GM12878 (cell line): ENCODE measurements at regions not wholly inside any gene's neighbourhood (a gene's known extent, or its start where the extent isn't known, plus 50 kb on each side); places are given as distances from the start of the nearest gene placed in this dataset.

Experiments used
- ATAC-seq: fragments of 200-7000 bp; cut with Tn5 transposase; 3 replicates; pipeline ENCODE4 v1.9.1; 2020; ENCODE audit warnings: mild to moderate bottlenecking, moderate library complexity
- BruUV-seq: library from RNA; stranded (reverse); fragments of 400-500 nt; replicated peaks from 2 replicates; lab custom pipeline; 2021; lab: Mats Ljungman, UMichigan
- CTCF ChIA-PET: fragments of 300-600 bp; sonication (Branson Sonifier 250); formaldehyde crosslinking; extraction: SDS; loops from one replicate; lab custom pipeline; 2021; ENCODE audit warnings: inconsistent platforms; lab: Yijun Ruan, JAX
- POLR2A ChIA-PET: fragments of 350-600 bp; formaldehyde crosslinking; extraction: SDS; loops from one replicate; lab custom pipeline; 2021; ENCODE audit warnings: inconsistent platforms; lab: Charles Lee
- RAD21 ChIA-PET: fragments of 300-600 bp; sonication (Branson Sonifier 250); formaldehyde crosslinking; loops from one replicate; lab custom pipeline; 2023; ENCODE audit warnings: antibody characterized with exemption; ENCODE audit not compliant: unreplicated experiment; lab: Charles Lee
- SMC1A ChIA-PET: fragments of 300-600 bp; sonication (Branson Sonifier 250); formaldehyde crosslinking; loops from one replicate; lab custom pipeline; 2023; ENCODE audit not compliant: unreplicated experiment, uncharacterized antibody; lab: Charles Lee
- DNase-seq: peaks from one replicate; pipeline ENCODE4 v3.0.0-alpha.2; 2011; ENCODE audit warnings: low read depth, low spot score
- FAIRE-seq: peaks from 3 replicates; lab custom pipeline; 2011; peaks lifted over from hg19 to GRCh38; lab: Jason Lieb, UNC
- H2AFZ ChIP-seq: 2 replicates; pipeline ENCODE4 v1.6.0; 2011; ENCODE audit warnings: low read depth, low read length, control low read depth; ENCODE audit not compliant: control insufficient read depth
- H3K27ac ChIP-seq: 2 replicates; pipeline ENCODE4 v1.5.1; 2011; ENCODE audit warnings: control low read depth; ENCODE audit not compliant: control insufficient read depth, insufficient read depth
- H3K27me3 ChIP-seq, 2 experiments: replicated peaks in 1 of 2; 2 replicates each; pipeline versions ENCODE4 v1.6.0 to v1.6.1; 2011; ENCODE audit warnings: low read length in 1 of 2; ENCODE audit not compliant: control insufficient read depth in 2 of 2, insufficient read depth in 2 of 2
- H3K36me3 ChIP-seq, 2 experiments: 2 replicates each; pipeline ENCODE4 v1.5.1; 2011; ENCODE audit warnings: low read length in 1 of 2; ENCODE audit not compliant: control insufficient read depth in 2 of 2, insufficient read depth in 2 of 2
- H3K4me1 ChIP-seq: 2 replicates; pipeline ENCODE4 v1.6.1; 2011; ENCODE audit warnings: mild to moderate bottlenecking, low read length, moderate library complexity, mixed read lengths; ENCODE audit not compliant: control insufficient read depth, insufficient read depth
- H3K4me2 ChIP-seq: 2 replicates; pipeline ENCODE4 v1.6.0; 2011; ENCODE audit warnings: control low read depth; ENCODE audit not compliant: control insufficient read depth, insufficient read depth
- H3K4me3 ChIP-seq: fragments of 200-600 bp; sonication (generic); 2 replicates; pipeline ENCODE4 v1.5.1; 2016
- H3K79me2 ChIP-seq: 2 replicates; pipeline ENCODE4 v1.6.0; 2011; ENCODE audit warnings: low read length; ENCODE audit not compliant: control insufficient read depth, insufficient read depth
- H3K9ac ChIP-seq: 2 replicates; pipeline ENCODE4 v1.8.0; 2011; ENCODE audit warnings: low read length, control low read depth, mixed read lengths; ENCODE audit not compliant: control insufficient read depth, insufficient read depth
- H3K9me3 ChIP-seq: replicated peaks from 3 replicates; pipeline ENCODE4 v1.5.1; 2011; ENCODE audit warnings: mild to moderate bottlenecking, low read length; ENCODE audit not compliant: control insufficient read depth, insufficient read depth
- H4K20me1 ChIP-seq: 2 replicates; pipeline ENCODE4 v1.6.0; 2011; ENCODE audit not compliant: control insufficient read depth, insufficient read depth
- BMI1 ChIP-seq: fragments of 450-650 bp; IDR thresholded peaks from 2 replicates; pipeline ENCODE4 v1.6.1; 2016; ENCODE audit warnings: mild to moderate bottlenecking, moderate library complexity, borderline replicate concordance
- EED ChIP-seq: sonication (generic); IDR thresholded peaks from 2 replicates; pipeline ENCODE4 v1.6.1; 2016; ENCODE audit warnings: antibody characterized with exemption, low read depth
- FOS ChIP-seq: IDR thresholded peaks from 3 replicates; pipeline ENCODE4 v1.6.1; 2011; ENCODE audit warnings: borderline replicate concordance; ENCODE audit not compliant: insufficient read length; ENCODE audit errors: extremely low read depth
- FOXM1 ChIP-seq: IDR thresholded peaks from 2 replicates; pipeline ENCODE4 v1.6.1; 2012; ENCODE audit warnings: low read depth, mild to moderate bottlenecking, inconsistent platforms, low read length, moderate library complexity
- IKZF2 ChIP-seq, 2 experiments: fragments of 450-650 bp; IDR thresholded peaks; 2 replicates each; pipeline ENCODE4 v1.6.1; 2017; ENCODE audit warnings: mild to moderate bottlenecking in 2 of 2, moderate library complexity in 2 of 2
- IRF3 ChIP-seq: fragments of 450-650 bp; IDR thresholded peaks from 2 replicates; pipeline ENCODE4 v1.6.1; 2014; ENCODE audit warnings: mild to moderate bottlenecking
- MYC ChIP-seq: IDR thresholded peaks from 2 replicates; pipeline ENCODE4 v1.6.1; 2011; ENCODE audit warnings: mild to moderate bottlenecking, low read length, moderate library complexity, inconsistent platforms; ENCODE audit not compliant: insufficient read depth, insufficient replicate concordance, insufficient read length, severe bottlenecking
- NBN ChIP-seq: fragments of 450-650 bp; IDR thresholded peaks from 2 replicates; pipeline ENCODE4 v1.6.1; 2016
- RELA ChIP-seq: fragments of 450-650 bp; IDR thresholded peaks from 2 replicates; pipeline ENCODE4 v1.8.0; 2014; ENCODE audit warnings: borderline replicate concordance; ENCODE audit not compliant: partially characterized antibody
- SMC3 ChIP-seq: IDR thresholded peaks from 2 replicates; pipeline ENCODE4 v1.6.1; 2011; ENCODE audit warnings: low read length, improper control_type of control experiment, borderline replicate concordance
- SUZ12 ChIP-seq: fragments of 200-600 bp; sonication (generic); IDR thresholded peaks from one replicate; pipeline ENCODE4 v1.6.1; 2018; ENCODE audit warnings: antibody characterized with exemption, mild to moderate bottlenecking; ENCODE audit not compliant: unreplicated experiment
- TAF1 ChIP-seq: IDR thresholded peaks from 2 replicates; pipeline ENCODE4 v1.6.1; 2011; ENCODE audit warnings: mild to moderate bottlenecking, low read depth, low read length, borderline replicate concordance
- TCF7 ChIP-seq: IDR thresholded peaks from 2 replicates; pipeline ENCODE4 v1.6.1; 2014; ENCODE audit warnings: antibody characterized with exemption, borderline replicate concordance
- ZNF622 ChIP-seq: fragments of 450-650 bp; IDR thresholded peaks from 2 replicates; pipeline ENCODE4 v1.6.1; 2017; ENCODE audit warnings: mild to moderate bottlenecking, inconsistent platforms
- WGBS: methylation state at CpG from one replicate; pipeline ENCODE4 v1.1.6; 2016; ENCODE audit warnings: low lambda C conversion rate; ENCODE audit not compliant: insufficient replicate concordance, insufficient coverage; ENCODE audit errors: missing lambda C conversion rate; 5-methylcytosine and 5-hydroxymethylcytosine counted together
- in situ Hi-C: fragments of 300-500 bp; cut with MboI; formaldehyde crosslinking; loops from 9 replicates; pipeline ENCODE4 v1.14.3; 2018; ENCODE audit warnings: mixed read lengths
- intact Hi-C: fragments of 100-400 bp; cut with micrococcal nuclease; formaldehyde crosslinking; loops from one replicate; pipeline ENCODE4 v1.14.2; 2022; ENCODE audit not compliant: unreplicated experiment
- TF ChIP-seq, protein P1 (sequence below): IDR thresholded peaks from 2 replicates; pipeline ENCODE4 v1.6.1; 2011; ENCODE audit warnings: low read depth, low read length, improper control_type of control experiment, borderline replicate concordance

DNA sequence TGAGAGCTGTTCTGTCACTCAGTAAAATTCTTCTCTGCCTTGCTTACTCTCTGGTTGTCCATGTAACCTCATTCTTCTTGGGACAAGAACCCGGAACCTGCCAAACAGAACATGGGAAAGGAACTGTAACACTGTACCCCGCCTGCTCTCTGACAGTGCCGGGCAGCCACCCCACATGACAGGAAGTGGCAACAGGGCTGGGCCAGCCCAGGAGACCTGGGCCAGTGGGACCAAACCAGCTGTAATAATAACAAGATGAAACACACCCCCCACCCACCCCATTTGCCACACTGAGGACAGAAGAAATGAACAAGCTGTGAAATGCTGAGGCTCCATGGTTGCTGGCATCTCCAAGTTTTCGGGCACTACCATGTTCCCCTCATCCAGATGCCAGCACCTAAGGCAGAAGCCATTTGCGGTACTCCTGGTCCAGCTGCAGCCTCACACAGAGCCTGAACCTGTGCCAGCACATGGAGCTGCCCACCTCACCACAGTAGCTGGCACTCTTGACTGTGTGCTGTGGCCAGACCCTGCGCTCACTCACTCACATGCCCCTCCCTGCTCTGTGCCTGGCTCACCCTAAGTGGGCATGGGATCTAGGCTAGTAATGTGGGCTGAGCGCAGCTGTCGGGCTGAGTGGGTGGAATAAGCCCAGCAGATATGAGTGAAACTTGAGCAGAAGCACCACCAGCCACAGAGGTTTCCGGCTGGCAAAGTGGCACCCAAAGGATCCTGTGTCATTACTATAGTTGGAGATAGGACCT lies 126.2 kb upstream of the UGT8 start:
- Histone ChIP-seq H3K9ac (no peak overlapping the region), H3K27me3 (no peaks in the 10 kb centered on the region), H3K79me2 (no peaks in the 10 kb centered on the region), H3K4me1 (no peaks in the 10 kb centered on the region), H3K9me3 (no peaks in the 10 kb centered on the region; the same call in 2 of the 3 replicates), H3K36me3 (no peaks in the 10 kb centered on the region), H4K20me1 (no peaks in the 10 kb centered on the region), H3K4me3 (no peak overlapping the region), H3K27ac (no peak overlapping the region), H2AFZ (no peak overlapping the region), H3K4me2 (no peak overlapping the region)
- POLR2A ChIA-PET, result no interaction called here
- in situ Hi-C loops (no loop called here), intact Hi-C loops (no loop called here)
- WGBS, result 49% methylated on average over 9 of the region's 9 CpGs
- DNase-seq, result no peak
- no peak for FAIRE-seq
- RAD21 ChIA-PET, result no interaction called here
- TF ChIP-seq FOXM1 (no peak), BMI1 (no peak), NBN (no peak), ZNF622 (no peak), SMC3 (no peak)
- ATAC-seq, result no peak
- CTCF ChIA-PET, result interaction anchor here (1.3 kb wide), 1 partner anchor 84 kb away, joined by 3 read pairs; no protein-coding TSS in a partner anchor
- SMC1A ChIA-PET, result no interaction called here
- BruUV-seq, result no TSS peak

DNA sequence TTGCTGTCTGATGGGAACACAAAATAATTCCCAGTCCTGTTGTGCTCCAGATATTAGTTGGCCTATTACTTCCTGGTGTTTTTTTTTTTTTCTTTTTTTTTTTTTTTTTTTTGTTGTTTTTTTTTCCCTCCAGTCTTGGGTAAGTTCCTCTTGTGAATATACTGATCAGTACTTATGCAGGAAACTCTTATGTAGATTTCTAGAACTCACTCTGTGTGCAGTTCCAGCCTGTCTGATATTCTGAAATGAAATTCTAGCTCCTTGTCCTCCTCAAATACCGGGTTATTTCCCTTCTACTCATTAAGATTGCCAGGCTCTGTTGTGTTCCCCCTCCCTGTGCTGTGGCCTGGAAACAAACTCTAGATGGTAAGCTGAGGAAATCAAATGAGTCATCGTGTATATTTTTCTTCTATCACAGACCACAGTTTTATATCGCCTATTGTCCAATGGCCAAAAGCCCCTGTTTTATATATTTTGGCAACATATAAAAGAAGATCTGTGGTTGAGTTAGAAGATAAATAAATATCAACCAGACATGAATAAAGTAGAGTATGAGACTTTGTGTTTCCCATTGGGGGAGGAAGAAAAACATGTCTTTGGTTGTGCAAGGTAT lies 124.3 kb upstream of the UGT8 start:
- in situ Hi-C loops, result no loop called here
- Histone ChIP-seq H3K9ac (no peak overlapping the region), H3K36me3 (no peaks in the 10 kb centered on the region), H3K27me3 (no peaks in the 10 kb centered on the region), H3K27ac (no peak overlapping the region), H3K9me3 (no peaks in the 10 kb centered on the region; the same call in 2 of the 3 replicates), H4K20me1 (no peaks in the 10 kb centered on the region), H2AFZ (no peak overlapping the region), H3K4me2 (no peak overlapping the region), H3K79me2 (no peaks in the 10 kb centered on the region)
- DNase-seq (no peak), FAIRE-seq (peak; percentile 64), ATAC-seq (no peak)
- ChIA-PET CTCF (no interaction called here), POLR2A (no interaction called here), RAD21 (no interaction called here), SMC1A (no interaction called here)
- intact Hi-C loops, result no loop called here
- no TSS peak for BruUV-seq
- 50% methylated on average over 3 of the region's 3 CpGs for WGBS
- TF ChIP-seq SUZ12 (no peak), IKZF2 (IDR thresholded peaks at IDR 0.05) (no peak), FOS (no peak), TCF7 (no peak), TAF1 (no peak), EED (no peak), NBN (no peak), RELA (no peak), MYC (no peak), IRF3 (no peak)
- TF ChIP-seq, protein P1, sequence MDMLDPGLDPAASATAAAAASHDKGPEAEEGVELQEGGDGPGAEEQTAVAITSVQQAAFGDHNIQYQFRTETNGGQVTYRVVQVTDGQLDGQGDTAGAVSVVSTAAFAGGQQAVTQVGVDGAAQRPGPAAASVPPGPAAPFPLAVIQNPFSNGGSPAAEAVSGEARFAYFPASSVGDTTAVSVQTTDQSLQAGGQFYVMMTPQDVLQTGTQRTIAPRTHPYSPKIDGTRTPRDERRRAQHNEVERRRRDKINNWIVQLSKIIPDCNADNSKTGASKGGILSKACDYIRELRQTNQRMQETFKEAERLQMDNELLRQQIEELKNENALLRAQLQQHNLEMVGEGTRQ, result no peak
- TF ChIP-seq, all 136 proteins: peak for 0
- H3K4me3 ChIP-seq, result no peak overlapping the region
- no peaks in the 10 kb centered on the region for H3K4me1 ChIP-seq
